Liver (tissue), 3 donors: ENCODE measurements at regions not wholly inside any gene's neighbourhood (a gene's known extent, or its start where the extent isn't known, plus 50 kb on each side); places are given as distances from the start of the nearest gene placed in this dataset.

Experiments
- GABPA ChIP-seq, 2 donors: IDR thresholded peaks in 1 of 2; conservative IDR thresholded peaks in 1 of 2; 2 replicates each; pipeline ENCODE4 v1.6.1; 2016; ENCODE audit warnings: antibody characterized with exemption in 2 of 2, mild to moderate bottlenecking in 1 of 2, moderate library complexity in 1 of 2
- HNF4G ChIP-seq: IDR thresholded peaks from 2 replicates; pipeline ENCODE4 v1.6.1; 2016; ENCODE audit warnings: antibody characterized with exemption
- JUND ChIP-seq, 2 donors: IDR thresholded peaks; 2 replicates each; pipeline ENCODE4 v1.6.1; 2016; ENCODE audit warnings: antibody characterized with exemption in 2 of 2
- NR2F2 ChIP-seq: IDR thresholded peaks from 2 replicates; pipeline ENCODE4 v1.6.1; 2016; ENCODE audit warnings: antibody characterized with exemption
- RAD21 ChIP-seq, 2 donors: IDR thresholded peaks; 2 replicates each; pipeline ENCODE4 v1.6.1; 2016; ENCODE audit warnings: antibody characterized with exemption in 2 of 2, mild to moderate bottlenecking in 2 of 2
- RXRA ChIP-seq, 2 donors: IDR thresholded peaks; 2 replicates each; pipeline ENCODE4 v1.6.1; 2017 to 2018; ENCODE audit warnings: antibody characterized with exemption in 2 of 2, mild to moderate bottlenecking in 1 of 2
- SP1 ChIP-seq: IDR thresholded peaks from 2 replicates; pipeline ENCODE4 v1.6.1; 2018; ENCODE audit warnings: antibody characterized with exemption, mild to moderate bottlenecking
- TAF1 ChIP-seq: conservative IDR thresholded peaks from 2 replicates; pipeline ENCODE4 v1.6.1; 2016; ENCODE audit warnings: antibody characterized with exemption, mild to moderate bottlenecking
- TF ChIP-seq, protein P1 (sequence below): fragments of 150-350 bp; IDR thresholded peaks from 2 replicates; pipeline ENCODE4 v1.5.1; 2017; ENCODE audit warnings: improper control_type of control experiment, low read depth, low read length; ENCODE audit not compliant: missing input control
- TF ChIP-seq, protein P2 (sequence below): IDR thresholded peaks from 2 replicates; pipeline ENCODE4 v1.6.1; 2016; ENCODE audit warnings: antibody characterized with exemption, mild to moderate bottlenecking
- TF ChIP-seq, protein P3 (sequence below): IDR thresholded peaks from 2 replicates; pipeline ENCODE4 v1.6.1; 2016; ENCODE audit warnings: antibody characterized with exemption
- TF ChIP-seq, protein P4 (sequence below): IDR thresholded peaks from 2 replicates; pipeline ENCODE4 v1.6.1; 2016; ENCODE audit warnings: antibody characterized with exemption
- TF ChIP-seq, protein P5 (sequence below): IDR thresholded peaks from 2 replicates; pipeline ENCODE4 v1.6.1; 2016; ENCODE audit warnings: antibody characterized with exemption
- donor health status: healthy.
- donor health status: healthy.

DNA sequence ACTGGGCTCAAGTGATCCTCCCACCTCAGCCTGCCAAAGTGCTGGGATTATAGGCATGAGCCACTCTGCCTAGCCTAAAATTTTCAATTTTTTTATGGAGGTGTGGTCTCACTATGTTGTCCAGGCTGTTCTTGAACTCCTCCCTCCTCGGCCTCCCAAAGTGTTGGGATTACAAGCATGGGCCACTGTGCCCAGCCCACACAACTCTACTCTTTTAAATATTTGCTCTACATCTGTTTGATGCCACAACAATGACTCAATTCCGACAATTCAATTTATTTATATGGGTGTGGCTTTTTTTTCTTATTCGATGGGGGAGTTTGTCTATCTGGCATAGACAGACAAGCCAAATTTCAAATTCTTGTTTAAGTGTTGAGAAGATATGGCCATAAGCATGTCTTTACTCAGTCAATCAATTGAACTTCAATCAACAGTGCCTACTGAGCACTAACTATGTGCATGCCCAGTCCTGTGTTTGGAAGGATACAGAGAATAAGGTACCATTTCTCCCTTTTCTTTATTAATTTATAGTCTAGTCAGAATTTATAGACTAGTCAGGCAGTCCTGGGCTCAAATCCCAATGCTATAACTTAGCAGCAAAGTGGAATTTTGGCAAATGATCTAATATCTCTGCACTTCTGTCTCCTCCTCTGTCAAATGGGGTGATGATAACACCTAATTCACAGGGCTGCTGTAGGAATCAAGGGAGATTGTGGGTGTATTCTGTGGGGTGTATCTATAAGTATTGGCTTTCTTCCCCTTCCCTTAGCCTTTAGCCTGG, 54.6 kb upstream of the PIAS1 start:
- TF ChIP-seq RXRA (IDR thresholded peaks at IDR 0.05) (no peak), TAF1 (no peak), NR2F2 (no peak), GABPA (IDR thresholded peaks at IDR 0.05 in 1 of 2, conservative IDR thresholded peaks at IDR 0.05 in 1 of 2) (no peak), JUND (IDR thresholded peaks at IDR 0.05) (no peak), RAD21 (IDR thresholded peaks at IDR 0.05) (no peak), SP1 (no peak), HNF4G (no peak)
- TF ChIP-seq, protein P1, sequence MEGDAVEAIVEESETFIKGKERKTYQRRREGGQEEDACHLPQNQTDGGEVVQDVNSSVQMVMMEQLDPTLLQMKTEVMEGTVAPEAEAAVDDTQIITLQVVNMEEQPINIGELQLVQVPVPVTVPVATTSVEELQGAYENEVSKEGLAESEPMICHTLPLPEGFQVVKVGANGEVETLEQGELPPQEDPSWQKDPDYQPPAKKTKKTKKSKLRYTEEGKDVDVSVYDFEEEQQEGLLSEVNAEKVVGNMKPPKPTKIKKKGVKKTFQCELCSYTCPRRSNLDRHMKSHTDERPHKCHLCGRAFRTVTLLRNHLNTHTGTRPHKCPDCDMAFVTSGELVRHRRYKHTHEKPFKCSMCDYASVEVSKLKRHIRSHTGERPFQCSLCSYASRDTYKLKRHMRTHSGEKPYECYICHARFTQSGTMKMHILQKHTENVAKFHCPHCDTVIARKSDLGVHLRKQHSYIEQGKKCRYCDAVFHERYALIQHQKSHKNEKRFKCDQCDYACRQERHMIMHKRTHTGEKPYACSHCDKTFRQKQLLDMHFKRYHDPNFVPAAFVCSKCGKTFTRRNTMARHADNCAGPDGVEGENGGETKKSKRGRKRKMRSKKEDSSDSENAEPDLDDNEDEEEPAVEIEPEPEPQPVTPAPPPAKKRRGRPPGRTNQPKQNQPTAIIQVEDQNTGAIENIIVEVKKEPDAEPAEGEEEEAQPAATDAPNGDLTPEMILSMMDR = no peak
- TF ChIP-seq, protein P2, sequence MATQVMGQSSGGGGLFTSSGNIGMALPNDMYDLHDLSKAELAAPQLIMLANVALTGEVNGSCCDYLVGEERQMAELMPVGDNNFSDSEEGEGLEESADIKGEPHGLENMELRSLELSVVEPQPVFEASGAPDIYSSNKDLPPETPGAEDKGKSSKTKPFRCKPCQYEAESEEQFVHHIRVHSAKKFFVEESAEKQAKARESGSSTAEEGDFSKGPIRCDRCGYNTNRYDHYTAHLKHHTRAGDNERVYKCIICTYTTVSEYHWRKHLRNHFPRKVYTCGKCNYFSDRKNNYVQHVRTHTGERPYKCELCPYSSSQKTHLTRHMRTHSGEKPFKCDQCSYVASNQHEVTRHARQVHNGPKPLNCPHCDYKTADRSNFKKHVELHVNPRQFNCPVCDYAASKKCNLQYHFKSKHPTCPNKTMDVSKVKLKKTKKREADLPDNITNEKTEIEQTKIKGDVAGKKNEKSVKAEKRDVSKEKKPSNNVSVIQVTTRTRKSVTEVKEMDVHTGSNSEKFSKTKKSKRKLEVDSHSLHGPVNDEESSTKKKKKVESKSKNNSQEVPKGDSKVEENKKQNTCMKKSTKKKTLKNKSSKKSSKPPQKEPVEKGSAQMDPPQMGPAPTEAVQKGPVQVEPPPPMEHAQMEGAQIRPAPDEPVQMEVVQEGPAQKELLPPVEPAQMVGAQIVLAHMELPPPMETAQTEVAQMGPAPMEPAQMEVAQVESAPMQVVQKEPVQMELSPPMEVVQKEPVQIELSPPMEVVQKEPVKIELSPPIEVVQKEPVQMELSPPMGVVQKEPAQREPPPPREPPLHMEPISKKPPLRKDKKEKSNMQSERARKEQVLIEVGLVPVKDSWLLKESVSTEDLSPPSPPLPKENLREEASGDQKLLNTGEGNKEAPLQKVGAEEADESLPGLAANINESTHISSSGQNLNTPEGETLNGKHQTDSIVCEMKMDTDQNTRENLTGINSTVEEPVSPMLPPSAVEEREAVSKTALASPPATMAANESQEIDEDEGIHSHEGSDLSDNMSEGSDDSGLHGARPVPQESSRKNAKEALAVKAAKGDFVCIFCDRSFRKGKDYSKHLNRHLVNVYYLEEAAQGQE = no peak
- TF ChIP-seq, protein P3, sequence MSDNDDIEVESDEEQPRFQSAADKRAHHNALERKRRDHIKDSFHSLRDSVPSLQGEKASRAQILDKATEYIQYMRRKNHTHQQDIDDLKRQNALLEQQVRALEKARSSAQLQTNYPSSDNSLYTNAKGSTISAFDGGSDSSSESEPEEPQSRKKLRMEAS = no peak
- TF ChIP-seq, protein P4, sequence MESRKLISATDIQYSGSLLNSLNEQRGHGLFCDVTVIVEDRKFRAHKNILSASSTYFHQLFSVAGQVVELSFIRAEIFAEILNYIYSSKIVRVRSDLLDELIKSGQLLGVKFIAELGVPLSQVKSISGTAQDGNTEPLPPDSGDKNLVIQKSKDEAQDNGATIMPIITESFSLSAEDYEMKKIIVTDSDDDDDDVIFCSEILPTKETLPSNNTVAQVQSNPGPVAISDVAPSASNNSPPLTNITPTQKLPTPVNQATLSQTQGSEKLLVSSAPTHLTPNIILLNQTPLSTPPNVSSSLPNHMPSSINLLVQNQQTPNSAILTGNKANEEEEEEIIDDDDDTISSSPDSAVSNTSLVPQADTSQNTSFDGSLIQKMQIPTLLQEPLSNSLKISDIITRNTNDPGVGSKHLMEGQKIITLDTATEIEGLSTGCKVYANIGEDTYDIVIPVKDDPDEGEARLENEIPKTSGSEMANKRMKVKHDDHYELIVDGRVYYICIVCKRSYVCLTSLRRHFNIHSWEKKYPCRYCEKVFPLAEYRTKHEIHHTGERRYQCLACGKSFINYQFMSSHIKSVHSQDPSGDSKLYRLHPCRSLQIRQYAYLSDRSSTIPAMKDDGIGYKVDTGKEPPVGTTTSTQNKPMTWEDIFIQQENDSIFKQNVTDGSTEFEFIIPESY = no peak
- TF ChIP-seq, protein P5, sequence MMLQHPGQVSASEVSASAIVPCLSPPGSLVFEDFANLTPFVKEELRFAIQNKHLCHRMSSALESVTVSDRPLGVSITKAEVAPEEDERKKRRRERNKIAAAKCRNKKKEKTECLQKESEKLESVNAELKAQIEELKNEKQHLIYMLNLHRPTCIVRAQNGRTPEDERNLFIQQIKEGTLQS = no peak
